HG02852 (cell line): ENCODE measurements at regions not wholly inside any gene's neighbourhood (a gene's known extent, or its start where the extent isn't known, plus 50 kb on each side); places are given as distances from the start of the nearest gene placed in this dataset.

Experiments
- ATAC-seq: cut with Tn5 transposase; IDR thresholded peaks from one replicate; pipeline ENCODE4 v1.9.1; 2021; ENCODE audit warnings: mild to moderate bottlenecking, moderate library complexity; ENCODE audit not compliant: unreplicated experiment

DNA sequence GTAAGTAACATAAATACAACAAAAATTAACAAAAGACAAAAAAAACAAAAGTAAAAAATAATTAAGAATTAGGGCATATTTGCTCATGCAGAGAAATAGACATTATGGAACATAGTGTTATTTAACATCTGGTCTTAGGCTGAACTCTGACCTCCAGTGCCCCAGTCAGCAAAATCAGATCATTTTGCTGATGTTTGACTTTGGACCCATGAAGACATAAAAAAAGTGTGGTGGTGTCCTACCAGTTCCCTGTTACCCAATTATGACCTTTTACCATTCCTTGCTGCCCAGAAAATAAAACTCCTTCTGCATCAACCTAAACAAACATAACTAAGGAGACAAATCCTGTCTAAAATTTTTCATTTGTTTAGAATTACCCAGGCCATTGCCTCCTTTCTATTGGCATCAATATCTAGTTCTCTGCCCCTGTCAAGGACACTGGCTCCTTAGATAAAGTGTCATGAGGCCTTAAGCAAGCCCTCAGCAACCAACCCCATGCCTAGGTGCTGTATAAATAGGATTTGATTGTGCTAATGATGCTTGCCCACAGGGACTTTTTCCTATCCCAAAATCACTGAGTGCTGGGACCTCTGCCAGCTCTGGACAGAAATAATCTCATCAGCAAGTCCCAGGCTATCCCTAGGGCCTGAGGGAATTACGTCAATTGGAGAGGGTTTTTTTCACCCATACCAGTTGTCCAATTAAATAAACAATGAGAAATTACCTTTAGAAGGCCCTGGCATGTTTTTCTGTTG, 334.5 kb upstream of the UMPS start:
- ATAC-seq = no peak

DNA sequence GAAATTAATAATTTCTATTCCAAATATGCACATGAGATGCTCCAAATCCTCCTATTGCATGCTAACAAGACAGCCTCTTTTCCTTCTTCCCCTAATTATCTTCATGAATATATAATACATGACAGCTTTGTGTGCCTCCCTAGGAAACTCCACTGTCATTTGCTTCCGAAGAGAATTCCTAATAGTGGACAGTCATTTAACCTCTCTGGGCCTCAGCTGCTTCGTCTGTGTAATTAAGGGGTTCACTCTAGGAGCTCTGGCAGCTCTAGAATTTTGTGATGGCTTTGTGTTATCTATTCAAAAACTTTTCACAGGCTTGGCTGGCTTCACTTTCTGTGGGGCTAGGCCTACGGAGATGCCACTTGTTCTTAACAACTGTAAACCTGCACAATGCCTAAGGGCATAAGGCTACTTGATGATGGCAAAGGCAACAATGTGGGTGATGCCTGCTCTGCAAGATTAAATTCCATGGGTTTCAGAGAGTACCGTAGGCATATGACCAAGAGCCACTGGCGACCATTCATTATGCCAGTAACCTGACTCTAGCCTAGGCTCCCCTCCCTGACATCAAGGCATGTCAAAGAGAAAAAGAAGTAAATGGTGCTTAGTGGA, 333.8 kb upstream of the UMPS start:
- no peak for ATAC-seq

DNA sequence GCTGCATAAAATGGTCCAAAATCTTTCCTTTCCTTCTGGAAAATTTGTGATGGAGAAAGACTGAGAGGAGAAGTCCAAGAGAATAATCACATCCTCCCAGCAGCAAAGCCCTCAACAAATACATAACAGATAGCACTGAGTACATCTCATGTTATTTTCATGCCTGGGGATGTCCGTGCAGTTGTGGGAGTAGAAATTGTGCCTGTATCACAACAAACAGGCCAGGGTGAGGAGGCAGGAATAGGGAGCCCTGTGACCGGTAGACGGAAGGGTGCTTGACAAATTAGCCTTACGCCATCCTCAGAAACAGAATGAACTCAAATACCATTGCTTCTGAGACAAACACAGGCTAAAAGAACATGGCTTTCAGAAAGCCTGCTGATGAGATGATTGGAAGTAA, 333.2 kb upstream of the UMPS start:
- ATAC-seq = no peak

DNA sequence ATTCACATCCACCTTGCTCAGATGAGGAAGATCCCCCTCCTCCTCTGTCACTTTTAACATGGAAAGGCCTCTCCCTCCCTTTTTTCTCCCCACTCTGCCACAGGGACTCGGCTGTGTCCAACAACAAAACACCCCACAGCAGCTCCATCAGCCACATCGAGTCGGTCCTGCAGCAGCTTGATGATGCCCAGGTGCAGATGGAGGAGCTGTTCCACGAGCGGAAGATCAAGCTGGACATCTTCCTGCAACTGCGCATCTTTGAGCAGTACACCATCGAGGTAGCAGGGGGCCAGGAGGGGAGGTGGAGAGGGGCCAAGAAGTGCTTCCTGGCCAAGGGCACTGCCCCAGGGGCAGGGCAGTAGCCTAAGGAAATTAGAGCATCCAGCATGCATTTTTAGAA, 331.7 kb upstream of the UMPS start:
- ATAC-seq = no peak

DNA sequence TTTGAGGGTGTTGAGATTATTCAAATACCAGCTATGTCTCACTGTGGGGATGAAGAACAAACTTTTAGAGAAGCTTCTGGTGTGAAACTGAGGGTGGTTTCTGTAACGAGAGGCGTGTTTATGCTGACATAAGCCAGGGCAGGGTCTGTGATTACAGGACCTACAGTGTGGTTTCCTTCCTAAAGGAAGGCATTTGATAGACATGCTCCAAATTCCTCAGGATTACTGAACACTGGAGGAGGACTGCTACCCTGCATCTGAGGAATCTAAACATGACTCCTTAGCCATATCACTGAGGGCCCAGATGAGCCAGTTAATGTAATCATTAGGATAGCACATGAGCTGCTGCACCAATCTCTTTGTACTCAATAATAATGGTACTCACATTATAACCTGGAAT, 328.4 kb upstream of the UMPS start:
- ATAC-seq = no peak

DNA sequence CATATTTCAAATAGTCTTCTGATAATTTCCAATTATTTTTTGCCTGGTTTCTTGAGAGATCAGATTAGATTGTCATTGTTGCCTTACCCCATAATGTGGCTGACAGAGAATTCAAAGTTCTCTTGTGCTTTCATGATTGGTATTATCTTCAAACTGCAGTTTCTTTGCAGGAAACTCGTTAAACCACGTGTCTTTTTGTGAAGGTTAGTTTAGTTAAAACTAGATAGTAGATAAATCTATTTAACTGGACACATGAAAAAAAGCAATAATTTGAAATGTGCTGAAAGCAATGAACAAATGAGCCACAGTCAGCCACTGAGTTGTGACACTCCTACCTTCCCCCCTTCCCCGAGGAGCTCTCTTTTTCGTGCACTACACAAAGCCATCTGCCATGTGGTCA, 327.5 kb upstream of the UMPS start:
- no peak for ATAC-seq

DNA sequence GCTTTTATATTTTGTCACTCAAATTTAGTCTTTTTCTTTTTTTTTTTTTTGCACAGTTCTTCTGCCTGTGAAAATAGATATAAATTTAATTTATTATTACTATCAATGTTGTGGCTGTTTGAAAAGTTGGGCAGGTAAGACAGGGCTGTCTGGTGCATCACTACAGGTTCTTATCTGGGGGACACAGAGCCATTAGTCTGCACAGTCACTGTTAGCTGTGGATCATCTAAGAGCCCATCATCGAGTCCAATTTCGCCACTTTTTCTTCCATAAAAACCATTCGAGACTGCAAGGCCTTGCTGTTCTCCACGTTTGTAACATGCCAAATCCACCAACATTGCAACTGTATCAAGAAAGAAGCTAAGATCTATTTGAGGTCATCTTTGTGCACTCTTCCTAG, 325.6 kb upstream of the UMPS start:
- ATAC-seq = no peak

DNA sequence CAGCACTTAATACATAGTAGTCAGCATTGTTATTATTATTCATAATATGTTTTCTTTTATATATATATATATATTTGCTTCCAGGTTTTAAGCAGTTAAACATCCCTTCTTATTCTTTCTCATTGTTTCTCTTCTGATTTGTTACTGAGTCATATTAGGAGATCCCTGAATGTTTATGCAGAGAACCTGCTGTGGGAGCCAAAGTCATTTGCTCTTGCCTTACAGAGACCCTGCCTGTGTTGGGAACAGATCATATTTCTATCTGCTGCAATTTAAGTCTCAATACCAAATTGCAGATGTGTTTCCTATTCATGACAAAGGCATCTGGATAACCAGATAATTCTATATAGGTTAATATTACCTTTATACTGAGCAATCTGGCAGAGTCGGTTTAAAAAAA, 323.0 kb upstream of the UMPS start:
- ATAC-seq = no peak

DNA sequence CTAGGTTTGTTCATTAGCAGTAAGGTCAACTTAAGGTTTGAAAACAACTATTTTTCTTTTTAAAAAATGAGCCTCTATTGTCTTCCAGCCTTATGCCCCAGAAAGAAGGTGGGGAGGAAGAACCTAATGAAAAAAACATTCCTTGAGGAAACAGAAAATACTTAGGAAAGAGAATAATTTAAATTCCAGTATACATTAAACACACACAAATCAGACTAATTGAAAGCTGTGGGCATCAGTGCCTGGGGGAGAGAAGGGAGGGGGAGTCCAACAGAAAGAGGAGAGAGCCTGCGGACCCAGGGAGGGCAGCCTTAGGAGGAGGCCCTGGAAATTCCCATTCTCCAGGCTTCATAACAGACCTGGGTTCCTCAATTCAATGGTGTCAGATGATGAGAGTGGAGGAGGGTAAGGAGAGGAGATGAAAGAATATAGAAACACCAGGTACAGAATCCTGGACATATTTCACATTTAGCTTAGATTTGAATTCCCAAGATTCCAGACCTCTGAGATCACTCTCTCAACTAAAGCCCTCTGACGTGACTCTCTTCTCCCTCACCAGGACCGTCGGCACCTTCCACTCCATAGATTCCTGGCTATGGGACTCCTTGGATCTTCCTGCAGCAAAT, 320.5 kb upstream of the UMPS start:
- ATAC-seq = no peak

DNA sequence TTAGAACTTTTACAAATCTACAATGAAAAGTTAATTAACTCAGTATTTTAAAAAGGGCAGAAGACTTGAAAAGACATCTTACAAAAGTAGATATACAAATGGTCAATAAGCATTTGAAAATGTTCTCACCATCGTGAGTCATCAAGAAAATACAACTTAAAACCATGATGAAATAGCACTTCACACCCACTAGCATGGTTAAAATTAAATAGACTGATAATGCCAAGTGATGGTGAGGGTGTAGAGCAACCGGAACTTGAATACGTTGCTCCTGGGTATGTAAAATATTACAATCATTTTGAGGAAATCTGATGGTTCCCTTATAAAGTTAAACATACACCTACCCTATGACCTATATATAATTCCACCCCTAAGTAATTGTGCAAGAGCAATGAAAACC, 319.8 kb upstream of the UMPS start:
- no peak for ATAC-seq

DNA sequence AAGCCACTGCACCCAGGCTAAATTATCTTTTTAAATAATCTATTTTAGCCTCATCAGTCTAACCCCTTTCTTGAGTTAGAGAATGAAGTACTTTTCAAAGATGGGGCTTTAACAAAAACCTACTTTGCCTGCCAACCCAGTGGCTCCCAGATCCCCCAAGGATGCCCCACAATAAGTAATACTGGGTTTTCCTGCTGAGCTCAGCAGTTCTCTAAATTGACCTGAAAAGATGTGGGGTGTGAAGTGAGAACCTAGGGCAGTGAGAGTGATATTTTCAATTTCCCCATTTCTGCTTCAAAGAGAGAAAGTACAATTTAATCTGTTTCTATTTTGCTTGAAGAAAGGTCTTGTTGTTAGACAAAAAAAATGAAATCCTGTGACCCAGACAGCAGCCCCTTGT, 318.5 kb upstream of the UMPS start:
- ATAC-seq = no peak

DNA sequence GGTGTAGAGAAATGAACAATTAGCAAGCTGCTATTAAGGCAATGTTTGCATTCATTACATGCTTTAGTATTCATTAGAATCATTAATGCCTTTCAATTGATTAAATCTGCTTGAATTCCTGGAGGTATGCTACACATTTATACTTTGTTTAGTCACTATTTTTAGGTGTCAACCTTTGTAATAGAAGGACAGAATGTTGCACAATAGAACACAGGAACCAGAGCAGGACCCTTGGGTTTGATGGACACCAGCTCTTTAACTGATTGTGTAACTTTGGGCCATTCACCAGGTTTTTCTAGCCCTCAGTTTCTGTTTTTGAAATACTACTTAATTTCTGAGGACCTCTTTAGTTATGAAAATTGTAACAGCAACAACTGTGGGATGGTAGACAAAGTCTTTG, 317.6 kb upstream of the UMPS start:
- ATAC-seq = no peak

DNA sequence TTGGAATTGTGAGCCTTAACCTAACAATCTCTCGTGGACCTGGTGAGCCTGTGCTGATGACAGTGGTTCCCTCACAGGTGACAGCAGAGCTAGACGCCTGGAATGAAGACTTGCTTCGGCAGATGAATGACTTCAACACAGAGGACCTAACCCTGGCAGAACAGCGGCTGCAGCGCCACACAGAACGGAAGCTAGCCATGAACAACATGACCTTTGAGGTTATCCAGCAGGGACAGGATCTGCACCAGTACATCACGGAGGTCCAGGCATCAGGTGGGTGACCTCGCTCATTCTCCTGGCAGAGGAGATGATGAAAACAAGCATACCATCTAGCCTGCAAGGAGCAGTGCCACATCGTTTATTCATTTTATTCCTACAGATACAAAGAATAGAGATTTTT, 316.9 kb upstream of the UMPS start:
- ATAC-seq = no peak

DNA sequence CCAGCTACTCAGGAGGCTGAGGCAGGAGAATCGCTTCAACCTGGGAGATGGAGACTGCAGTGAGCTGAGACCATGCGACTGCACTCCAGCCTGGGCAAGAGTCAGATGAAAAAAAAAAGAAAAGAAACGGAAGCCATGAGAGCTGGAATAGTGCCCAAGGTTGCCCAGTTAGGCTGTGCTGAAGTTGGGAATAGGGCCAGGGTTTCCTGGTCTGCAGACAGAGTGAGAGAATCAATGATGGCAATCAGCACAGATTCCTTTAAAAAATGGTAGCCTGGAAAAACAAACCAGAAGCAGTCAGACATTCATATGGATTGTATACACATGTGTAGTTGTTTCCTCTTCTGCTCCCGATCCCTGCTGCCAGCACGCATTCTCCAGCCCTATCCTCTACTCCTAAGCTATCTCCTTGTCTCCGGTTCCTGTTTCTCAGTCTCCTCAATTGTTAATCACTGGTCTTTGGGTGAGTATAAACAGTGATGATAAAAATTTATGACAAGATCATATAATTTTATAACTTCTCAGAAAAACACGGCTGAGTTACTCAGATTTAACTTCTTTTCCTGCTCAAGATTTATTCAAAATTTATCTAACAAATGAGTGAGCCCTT, 316.2 kb upstream of the UMPS start:
- ATAC-seq = no peak

DNA sequence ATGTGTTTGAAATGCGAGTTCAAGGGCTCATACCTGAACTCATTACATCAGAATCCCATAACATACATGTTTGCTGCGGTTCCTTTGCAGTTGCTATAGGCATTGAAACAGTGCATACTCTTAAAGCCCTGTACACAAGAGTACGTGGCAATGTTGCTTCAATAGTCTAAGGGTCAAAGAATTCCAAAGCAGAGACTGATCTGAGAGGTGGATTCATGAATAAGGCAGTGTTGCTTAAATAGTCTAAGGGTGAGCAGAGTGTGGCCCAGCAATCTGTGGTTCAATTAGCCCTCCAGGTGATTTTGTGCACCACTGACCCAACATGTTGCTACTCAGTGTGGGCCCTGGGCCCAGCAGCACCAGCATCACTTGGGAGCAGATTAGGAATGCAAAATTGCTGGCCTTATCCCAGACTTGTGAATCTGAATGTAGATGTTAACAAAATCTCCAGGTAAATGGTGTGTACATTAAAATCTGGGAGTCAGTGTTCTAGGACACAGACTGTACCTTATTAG, 314.7 kb upstream of the UMPS start:
- no peak for ATAC-seq

DNA sequence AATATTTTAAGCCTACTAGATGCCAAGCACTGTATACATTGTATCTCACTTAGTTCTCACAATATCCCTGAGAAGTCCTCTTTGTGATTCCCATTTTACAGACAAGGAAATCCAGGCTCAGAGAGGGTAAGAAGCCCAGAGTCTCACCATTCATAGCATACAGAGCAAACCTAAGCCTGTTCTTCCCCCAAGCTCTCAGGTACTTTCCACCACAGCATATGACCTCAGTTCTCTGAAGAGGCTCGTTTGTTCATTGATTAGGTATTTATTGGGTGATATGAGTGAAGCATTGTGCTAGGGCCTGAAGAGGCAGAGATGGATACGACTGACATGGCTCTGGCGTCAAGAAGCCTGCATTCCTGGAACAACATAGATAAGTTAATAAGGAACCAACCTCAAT, 310.9 kb upstream of the UMPS start:
- peak; percentile 54 for ATAC-seq

DNA sequence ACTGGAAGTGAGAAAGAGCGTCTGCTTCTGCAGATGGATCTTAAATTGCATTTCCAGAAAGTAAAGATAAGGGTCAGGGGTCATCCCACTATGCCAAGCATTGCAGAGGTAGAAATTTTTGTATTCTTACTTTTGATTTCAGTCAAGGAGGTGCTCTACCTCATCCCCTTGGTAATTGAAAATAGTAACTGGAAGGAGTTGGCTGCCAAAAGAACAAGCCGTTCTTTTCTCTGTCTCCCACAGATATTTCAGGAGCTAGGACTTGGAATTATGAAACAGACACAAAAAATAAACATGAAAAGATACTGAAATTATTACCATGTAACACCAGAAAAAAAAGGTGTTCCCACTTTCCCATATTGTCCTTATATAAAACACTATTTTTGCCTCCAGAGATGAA, 309.9 kb upstream of the UMPS start:
- ATAC-seq = no peak

DNA sequence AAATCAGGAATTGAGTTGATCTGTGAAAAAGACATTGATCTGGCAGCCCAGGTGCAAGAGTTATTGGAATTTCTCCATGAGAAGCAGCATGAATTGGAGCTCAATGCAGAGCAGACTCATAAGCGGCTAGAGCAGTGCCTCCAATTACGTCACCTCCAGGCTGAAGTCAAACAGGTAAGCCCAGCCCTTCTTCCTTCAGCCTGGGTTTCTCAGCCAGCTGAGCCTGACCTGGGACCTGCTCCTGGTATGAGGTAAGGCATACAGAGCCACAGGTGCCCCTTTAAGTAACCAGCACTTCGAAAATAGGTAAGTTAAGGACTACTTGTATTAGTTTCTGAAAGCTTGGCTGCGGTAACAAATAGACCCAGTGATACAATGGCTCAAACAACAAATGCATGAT, 307.4 kb upstream of the UMPS start:
- no peak for ATAC-seq

DNA sequence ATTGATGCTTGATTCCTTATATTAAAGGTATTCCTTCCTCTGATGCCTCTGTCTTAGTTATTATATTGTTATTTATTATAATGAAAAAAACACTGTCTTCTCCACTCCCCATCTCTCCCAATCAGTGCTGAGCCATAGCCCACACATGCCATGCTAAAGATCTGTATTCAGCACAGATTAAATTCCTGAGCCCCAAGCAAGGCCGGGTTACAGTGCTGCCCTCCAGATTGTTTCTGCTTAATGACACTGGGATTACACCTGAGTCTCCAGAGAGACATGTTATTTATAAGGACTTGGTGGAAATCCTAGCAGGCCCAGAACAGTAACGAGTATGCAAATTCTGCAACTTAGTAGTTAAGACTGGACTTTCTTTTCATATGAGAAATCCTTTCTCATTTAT, 305.9 kb upstream of the UMPS start:
- ATAC-seq = no peak

DNA sequence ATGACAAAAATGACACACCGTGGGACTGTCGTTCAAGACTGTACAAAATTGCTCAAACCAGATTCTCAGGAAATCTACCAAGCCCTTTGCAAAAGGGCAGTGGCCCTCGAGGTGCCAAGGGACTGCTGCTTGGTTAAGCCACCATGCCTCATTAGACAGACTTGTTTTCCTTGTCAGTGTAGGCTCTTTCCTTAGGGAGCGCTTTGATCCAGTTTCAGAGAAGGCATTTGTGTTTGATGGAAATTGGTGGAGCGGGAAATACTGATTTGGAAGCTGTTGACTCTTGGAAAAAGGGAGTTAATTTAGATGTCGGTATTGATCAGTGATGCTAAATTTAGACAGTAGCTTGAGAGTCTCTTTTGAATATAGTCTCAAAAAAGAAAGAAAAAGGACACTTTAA, 304.3 kb upstream of the UMPS start:
- no peak for ATAC-seq

DNA sequence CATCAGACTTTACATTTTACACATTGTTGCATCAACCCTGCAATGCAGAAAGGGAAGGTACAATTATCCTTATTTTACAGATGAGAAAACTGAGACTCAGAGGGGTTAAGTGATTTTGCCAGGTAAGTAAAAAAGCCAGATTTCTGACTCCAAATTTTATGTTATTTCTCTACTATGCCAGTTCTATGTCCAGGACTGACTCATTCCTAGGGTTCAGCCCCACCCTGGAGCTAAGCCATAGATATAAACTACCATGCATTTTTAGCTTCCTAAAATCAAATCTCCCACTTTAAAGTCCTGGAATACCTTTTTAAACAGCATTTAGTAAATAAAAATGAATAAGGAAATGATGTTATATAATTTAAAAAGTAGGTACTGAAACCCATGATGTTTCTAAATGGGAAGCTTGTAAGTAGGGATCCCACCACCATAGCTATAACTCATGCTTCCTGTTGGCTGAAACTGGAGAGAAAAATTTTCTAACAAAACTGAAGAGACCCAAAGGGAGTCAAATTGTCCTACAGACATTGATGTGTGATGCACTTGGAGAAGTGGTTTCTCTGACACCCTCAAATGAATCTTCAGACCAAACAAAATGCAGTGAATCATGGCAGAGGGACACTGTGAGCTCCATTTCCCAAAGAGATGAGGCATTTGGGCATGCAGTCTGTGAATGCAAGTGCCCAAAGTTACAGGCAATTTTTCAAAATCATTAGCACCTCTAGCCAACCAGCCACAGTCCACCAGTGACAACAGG, 301.7 kb upstream of the UMPS start:
- ATAC-seq = no peak
